K562 (cell line): ENCODE measurements at regions not wholly inside any gene's neighbourhood (a gene's known extent, or its start where the extent isn't known, plus 50 kb on each side); places are given as distances from the start of the nearest gene placed in this dataset.

ENCODE experiments used
- CBFB ChIP-seq: sonication (generic); formaldehyde crosslinking; IDR thresholded peaks from 2 replicates; pipeline ENCODE4 v1.4.0; 2020; ENCODE audit warnings: mild to moderate bottlenecking, missing genetic modification reagents
- CEBPZ ChIP-seq: fragments of 150-350 bp; IDR thresholded peaks from 2 replicates; pipeline ENCODE4 v1.6.1; 2014; ENCODE audit warnings: low read depth, mild to moderate bottlenecking, low read length, borderline replicate concordance
- KHSRP ChIP-seq: fragments of 450-650 bp; IDR thresholded peaks from 2 replicates; pipeline ENCODE4 v1.6.1; 2017
- NFE2 ChIP-seq: IDR thresholded peaks from 2 replicates; pipeline ENCODE4 v1.6.1; 2014; ENCODE audit warnings: antibody characterized with exemption, low read depth
- SNIP1 ChIP-seq: fragments of 450-650 bp; IDR thresholded peaks from 2 replicates; pipeline ENCODE4 v1.7.1; 2017; ENCODE audit warnings: low read depth, mild to moderate bottlenecking
- TARDBP ChIP-seq: fragments of 450-650 bp; IDR thresholded peaks from 2 replicates; pipeline ENCODE4 v1.6.1; 2016

- no peak for TF ChIP-seq CBFB (CRISPR knock-in tag)
- no peak for TF ChIP-seq SNIP1
- TF ChIP-seq CEBPZ, result no peak
- no peak for TF ChIP-seq TARDBP
- no peak for TF ChIP-seq NFE2
- TF ChIP-seq KHSRP, result no peak
Observed at GRCh38 chr5:4896328-4896727, 243.8 kb upstream of the ADAMTS16 start.
